B cell (primary cell): ENCODE measurements at regions not wholly inside any gene's neighbourhood (a gene's known extent, or its start where the extent isn't known, plus 50 kb on each side); places are given as distances from the start of the nearest gene placed in this dataset.

Experiments
- ATAC-seq: fragments of 200-7000 bp; cut with Tn5 transposase; one replicate; pipeline ENCODE4 v1.10.0; 2021; ENCODE audit warnings: low read depth, mild to moderate bottlenecking, moderate number of reproducible peaks, moderate library complexity
- CTCF ChIA-PET: fragments of 350-600 bp; sonication (Branson Sonifier 250); formaldehyde crosslinking; loops from one replicate; lab custom pipeline; 2021; ENCODE audit warnings: antibody characterized with exemption, inconsistent platforms; lab: Charles Lee
- POLR2A ChIA-PET: fragments of 350-600 bp; sonication (Branson Sonifier 250); formaldehyde crosslinking; loops from one replicate; lab custom pipeline; 2021; ENCODE audit warnings: antibody characterized with exemption; lab: Charles Lee
- DNase-seq: peaks from one replicate; pipeline ENCODE4 v3.0.0; 2013
- H2AFZ ChIP-seq: 2 replicates; pipeline ENCODE4 v1.6.1; 2012; ENCODE audit warnings: mild to moderate bottlenecking, low read depth, low read length; ENCODE audit not compliant: insufficient read depth, poor library complexity, severe bottlenecking
- H3K27ac ChIP-seq, 2 donors: 1 replicate in 1 of 2; 2 replicates in 1 of 2; pipeline ENCODE4 v1.5.1; 2012 to 2013; ENCODE audit warnings: low read length in 2 of 2, mild to moderate bottlenecking in 2 of 2, moderate library complexity in 1 of 2
- H3K27me3 ChIP-seq, 4 experiments: fragments of 200-600 bp in 1 of 4; sonication (generic) in 1 of 4; replicated peaks in 1 of 4; 1 replicate in 2 of 4; 2 replicates in 2 of 4; pipeline versions ENCODE4 v1.6.1 to v1.7.0; 2013 to 2016; ENCODE audit warnings: low read length in 3 of 4, mild to moderate bottlenecking in 2 of 4, mixed read lengths in 1 of 4, moderate library complexity in 1 of 4; ENCODE audit not compliant: insufficient read depth in 4 of 4, control insufficient read depth in 3 of 4; ENCODE audit errors: control extremely low read depth in 1 of 4
- H3K36me3 ChIP-seq, 2 experiments: replicated peaks in 1 of 2; 1 replicate in 1 of 2; 2 replicates in 1 of 2; pipeline versions ENCODE4 v1.6.1 to v1.7.1; 2013; ENCODE audit warnings: low read length in 1 of 2; ENCODE audit not compliant: insufficient read depth in 2 of 2, control insufficient read depth in 1 of 2; ENCODE audit errors: control extremely low read depth in 1 of 2, extremely low read depth in 1 of 2
- H3K4me1 ChIP-seq, 2 donors: fragments of 200-600 bp in 1 of 2; sonication (generic) in 1 of 2; 1 replicate in 1 of 2; 2 replicates in 1 of 2; pipeline versions ENCODE4 v1.5.1 to v1.6.1; 2013 to 2017; ENCODE audit warnings: low read length in 2 of 2; ENCODE audit not compliant: control insufficient read depth in 2 of 2, insufficient read depth in 2 of 2
- H3K4me2 ChIP-seq: replicated peaks from 2 replicates; pipeline ENCODE3; 2012; ENCODE audit warnings: mild to moderate bottlenecking, low read depth, low read length; ENCODE audit not compliant: poor library complexity, severe bottlenecking
- H3K4me3 ChIP-seq, 5 experiments: fragments of 200-600 bp in 1 of 5; sonication (generic) in 1 of 5; 1 replicate in 3 of 5; 2 replicates in 2 of 5; pipeline versions ENCODE4 v1.5.1 to v1.7.0; 2011 to 2016; ENCODE audit warnings: low read length in 4 of 5, mild to moderate bottlenecking in 4 of 5, low read depth in 2 of 5, control low read depth in 1 of 5, moderate library complexity in 1 of 5; ENCODE audit not compliant: insufficient read depth in 1 of 5; ENCODE audit errors: control extremely low read depth in 1 of 5, extremely low read depth in 1 of 5
- H3K79me2 ChIP-seq: fragments of 200-600 bp; sonication (generic); one replicate; pipeline ENCODE4 v1.6.0; 2016; ENCODE audit warnings: low read length; ENCODE audit not compliant: control insufficient read depth, insufficient read depth
- H3K9ac ChIP-seq: fragments of 200-600 bp; sonication (generic); 2 replicates; pipeline ENCODE4 v1.6.1; 2017; ENCODE audit warnings: mild to moderate bottlenecking, low read length, moderate library complexity
- H3K9me3 ChIP-seq, 3 donors: one replicate each; pipeline versions ENCODE4 v1.6.1 to v1.7.1; 2013; ENCODE audit warnings: low read length in 2 of 3; ENCODE audit not compliant: control insufficient read depth in 2 of 3, insufficient read depth in 1 of 3; ENCODE audit errors: control extremely low read depth in 1 of 3
- H4K20me1 ChIP-seq: 2 replicates; pipeline ENCODE4 v1.6.0; 2012; ENCODE audit warnings: mild to moderate bottlenecking, low read length; ENCODE audit not compliant: insufficient read depth, control insufficient read depth, poor library complexity, severe bottlenecking
- H3K27ac Mint-ChIP-seq: one replicate; pipeline ENCODE4 v1.8.0; 2021; ENCODE audit warnings: mixed read lengths
- H3K27me3 Mint-ChIP-seq: one replicate; pipeline ENCODE4 v1.8.0; 2021; ENCODE audit warnings: mixed read lengths
- H3K4me1 Mint-ChIP-seq: one replicate; pipeline ENCODE4 v1.8.0; 2021; ENCODE audit warnings: mixed read lengths
- H3K4me3 Mint-ChIP-seq: one replicate; pipeline ENCODE4 v1.8.0; 2021; ENCODE audit warnings: mixed read lengths
- H3K9me3 Mint-ChIP-seq: one replicate; pipeline ENCODE4 v1.8.0; 2022; ENCODE audit warnings: mixed read lengths; ENCODE audit not compliant: insufficient read depth
- EZH2 ChIP-seq: IDR thresholded peaks from 2 replicates; pipeline ENCODE4 v1.6.1; 2012; ENCODE audit warnings: borderline replicate concordance, low read depth, mild to moderate bottlenecking, moderate library complexity, low read length; ENCODE audit not compliant: insufficient read depth, poor library complexity, severe bottlenecking
- WGBS: methylation state at CpG from one replicate; pipeline ENCODE4 v1.1.5; 2013; ENCODE audit warnings: missing lambda C conversion rate; ENCODE audit not compliant: insufficient coverage; 5-methylcytosine and 5-hydroxymethylcytosine counted together
- intact Hi-C: fragments of 100-400 bp; cut with micrococcal nuclease; formaldehyde crosslinking; loops from one replicate; pipeline ENCODE4 v1.10.0; 2022
- TF ChIP-seq, protein P1 (sequence below): fragments of 200-600 bp; IDR thresholded peaks from one replicate; pipeline ENCODE4 v1.8.0; 2022; ENCODE audit warnings: antibody characterized with exemption, mild to moderate bottlenecking

DNA sequence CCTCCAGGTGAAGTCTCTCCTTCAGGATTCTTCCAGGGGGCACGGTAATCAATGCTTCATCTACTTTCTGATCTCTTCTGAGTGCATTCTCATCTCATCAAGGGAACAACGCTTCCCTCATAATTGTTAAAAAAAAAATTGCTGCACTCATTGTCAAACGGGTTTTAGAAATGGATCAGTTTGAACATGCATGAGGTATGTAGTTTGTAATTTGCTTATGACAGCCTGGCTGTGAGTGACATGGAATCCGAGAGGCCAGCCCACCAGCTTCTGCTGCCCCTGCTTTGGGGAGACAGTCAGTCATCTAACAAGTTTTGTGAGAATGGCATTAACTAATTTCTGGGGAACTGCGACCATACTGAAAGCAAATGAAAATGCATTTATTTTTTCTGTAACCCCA, 791.9 kb upstream of the SOX11 start:
- Histone ChIP-seq H3K79me2 (no peaks in the 10 kb centered on the region), H3K9ac (no peak overlapping the region), H2AFZ (no peak overlapping the region), H3K4me2 (no peak overlapping the region), H3K9me3 (peaks cover 0 to 9% (median 0%) of the 10 kb centered on the region in 3 donors), H3K4me1 (no peaks in the 10 kb centered on the region), H3K4me3 (no peak overlapping the region), H3K27me3 (no peaks in the 10 kb centered on the region), H4K20me1 (no peaks in the 10 kb centered on the region), H3K36me3 (no peaks in the 10 kb centered on the region), H3K27ac (no peak overlapping the region)
- Mint-ChIP-seq H3K4me1 (no peaks in the 10 kb centered on the region), H3K4me3 (no peak overlapping the region), H3K9me3 (no peaks in the 10 kb centered on the region), H3K27ac (no peak overlapping the region), H3K27me3 (no peaks in the 10 kb centered on the region)
- TF ChIP-seq EZH2: no peak
- TF ChIP-seq, protein P1, sequence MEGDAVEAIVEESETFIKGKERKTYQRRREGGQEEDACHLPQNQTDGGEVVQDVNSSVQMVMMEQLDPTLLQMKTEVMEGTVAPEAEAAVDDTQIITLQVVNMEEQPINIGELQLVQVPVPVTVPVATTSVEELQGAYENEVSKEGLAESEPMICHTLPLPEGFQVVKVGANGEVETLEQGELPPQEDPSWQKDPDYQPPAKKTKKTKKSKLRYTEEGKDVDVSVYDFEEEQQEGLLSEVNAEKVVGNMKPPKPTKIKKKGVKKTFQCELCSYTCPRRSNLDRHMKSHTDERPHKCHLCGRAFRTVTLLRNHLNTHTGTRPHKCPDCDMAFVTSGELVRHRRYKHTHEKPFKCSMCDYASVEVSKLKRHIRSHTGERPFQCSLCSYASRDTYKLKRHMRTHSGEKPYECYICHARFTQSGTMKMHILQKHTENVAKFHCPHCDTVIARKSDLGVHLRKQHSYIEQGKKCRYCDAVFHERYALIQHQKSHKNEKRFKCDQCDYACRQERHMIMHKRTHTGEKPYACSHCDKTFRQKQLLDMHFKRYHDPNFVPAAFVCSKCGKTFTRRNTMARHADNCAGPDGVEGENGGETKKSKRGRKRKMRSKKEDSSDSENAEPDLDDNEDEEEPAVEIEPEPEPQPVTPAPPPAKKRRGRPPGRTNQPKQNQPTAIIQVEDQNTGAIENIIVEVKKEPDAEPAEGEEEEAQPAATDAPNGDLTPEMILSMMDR: no peak
- no peak for ATAC-seq
- intact Hi-C loops: no loop called here
- ChIA-PET POLR2A (no interaction called here), CTCF (no interaction called here)
- no peak for DNase-seq
- 100% methylated on average over 2 of the region's 5 CpGs for WGBS

DNA sequence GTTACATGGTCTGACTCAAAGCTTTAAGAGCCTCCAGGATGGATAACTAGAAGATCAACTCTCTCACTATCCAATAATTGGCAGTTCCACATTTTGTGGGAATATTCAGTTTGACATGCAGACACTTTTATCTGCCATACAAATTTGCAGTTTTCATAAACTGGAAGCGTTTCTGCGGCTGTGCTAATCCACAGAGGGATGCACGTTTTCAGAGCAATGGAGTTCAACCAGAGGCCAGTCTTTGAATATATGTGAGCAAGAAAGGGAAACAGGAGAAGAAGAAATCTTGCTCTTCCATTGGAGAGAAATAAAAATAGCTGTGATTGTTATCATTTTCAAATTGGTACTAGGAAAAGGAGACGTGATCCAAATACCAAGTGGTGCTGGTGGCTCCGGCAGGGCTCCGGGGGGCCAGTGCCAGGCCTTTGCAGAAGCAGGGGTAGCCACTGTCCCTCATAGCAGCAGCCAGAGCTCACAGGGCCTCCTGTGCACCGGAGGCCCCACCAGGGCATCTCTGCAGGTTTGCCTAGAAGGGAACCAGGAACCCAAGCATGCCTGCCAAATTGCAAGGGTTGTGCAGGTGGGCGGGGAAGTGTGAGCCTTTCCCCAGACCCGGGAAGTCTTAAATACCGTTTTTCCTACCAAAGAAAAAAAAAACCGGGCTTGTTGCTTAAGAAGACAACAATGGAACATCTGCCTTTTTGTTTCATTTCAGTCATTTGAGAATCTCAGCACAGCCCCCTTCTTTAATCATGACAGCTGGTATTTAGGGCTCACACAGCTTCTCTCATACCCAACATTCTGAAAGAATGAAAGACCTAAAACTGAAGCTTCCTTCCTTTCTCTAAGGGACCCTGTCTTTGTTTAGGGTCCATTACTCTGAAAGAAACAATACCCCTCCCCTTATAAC, 791.1 kb upstream of the SOX11 start:
- 78% methylated on average over 11 of the region's 11 CpGs for WGBS
- H4K20me1 ChIP-seq: no peaks in the 10 kb centered on the region
- DNase-seq: no peak
- no peak overlapping the region for H3K9ac ChIP-seq
- no peak overlapping the region for H3K4me3 ChIP-seq
- intact Hi-C loops: no loop called here
- peaks cover 0 to 9% (median 0%) of the 10 kb centered on the region in 3 donors for H3K9me3 ChIP-seq
- TF ChIP-seq EZH2: no peak
- TF ChIP-seq, protein P1: no peak
- no peak overlapping the region for H2AFZ ChIP-seq
- H3K36me3 ChIP-seq: no peaks in the 10 kb centered on the region
- no peak overlapping the region for H3K27ac ChIP-seq
- no peak overlapping the region for H3K4me3 Mint-ChIP-seq
- no peak overlapping the region for H3K4me2 ChIP-seq
- no peaks in the 10 kb centered on the region for H3K27me3 ChIP-seq
- H3K27me3 Mint-ChIP-seq: no peaks in the 10 kb centered on the region
- peaks cover 4% of the 10 kb centered on the region for H3K9me3 Mint-ChIP-seq
- ChIA-PET CTCF (no interaction called here), POLR2A (no interaction called here)
- H3K79me2 ChIP-seq: no peaks in the 10 kb centered on the region
- no peak overlapping the region for H3K27ac Mint-ChIP-seq
- H3K4me1 ChIP-seq: no peaks in the 10 kb centered on the region
- ATAC-seq: no peak
- H3K4me1 Mint-ChIP-seq: no peaks in the 10 kb centered on the region
